Ovary (tissue), 7 donors: ENCODE measurements at regions not wholly inside any gene's neighbourhood (a gene's known extent, or its start where the extent isn't known, plus 50 kb on each side); places are given as distances from the start of the nearest gene placed in this dataset.

Experiments used
- DNase-seq, 5 donors: peaks; one replicate each; pipeline ENCODE4 v3.0.0-alpha.2; 2019 to 2020
- H3K27ac ChIP-seq, 2 donors: fragments of 200-600 bp; one replicate each; pipeline versions ENCODE4 v1.5.1 to v1.8.0; 2019 to 2022
- H3K27me3 ChIP-seq: fragments of 200-600 bp; one replicate; pipeline ENCODE4 v1.8.0; 2022
- H3K36me3 ChIP-seq: fragments of 200-600 bp; sonication (generic); one replicate; pipeline ENCODE4 v1.5.1; 2019
- H3K4me1 ChIP-seq: one replicate; pipeline ENCODE4 v1.8.1; 2013; ENCODE audit warnings: mild to moderate bottlenecking, moderate library complexity; ENCODE audit not compliant: insufficient read depth
- H3K4me3 ChIP-seq: fragments of 200-600 bp; sonication (generic); one replicate; pipeline ENCODE4 v1.5.1; 2017
- H3K9me3 ChIP-seq, 2 donors: fragments of 200-600 bp in 1 of 2; sonication (generic) in 1 of 2; one replicate each; pipeline versions ENCODE4 v1.5.1 to v1.8.1; 2013 to 2019; ENCODE audit warnings: mild to moderate bottlenecking in 1 of 2, moderate library complexity in 1 of 2
- CTCF ChIP-seq, 3 donors: fragments of 450-650 bp in 2 of 3; fragments of 200-600 bp in 1 of 3; IDR thresholded peaks; one replicate each; pipeline versions ENCODE4 v1.5.1 to v1.8.0; 2016 to 2022; ENCODE audit warnings: antibody characterized with exemption in 3 of 3, mild to moderate bottlenecking in 1 of 3
- EP300 ChIP-seq: sonication (generic); formaldehyde crosslinking; IDR thresholded peaks from one replicate; pipeline ENCODE4 v1.6.1; 2017; ENCODE audit warnings: antibody characterized with exemption
- POLR2A ChIP-seq: fragments of 450-650 bp; IDR thresholded peaks from one replicate; pipeline ENCODE4 v1.6.1; 2017; ENCODE audit warnings: antibody characterized with exemption, mild to moderate bottlenecking, moderate library complexity
- WGBS, 3 donors: extraction: QIAGEN DNeasy Blood & Tissue Kit in 1 of 3; methylation state at CpG; one replicate each; pipeline versions ENCODE4 v1.1.5 to v1.1.7; 2013 to 2017; 5-methylcytosine and 5-hydroxymethylcytosine counted together
- intact Hi-C, 4 donors: fragments of 100-400 bp; cut with DNase I; formaldehyde crosslinking; loops; one replicate each; pipeline versions ENCODE4 v1.11.0 to v1.15.1; 2022 to 2023
- donor health status: DM: no; HTN: no; CAD: no; lungs with moderate emphysema.
- donor health status: DM: no; HTN: no; CAD: no.
- donor health status: Bipolar disorder and iron deficiency.
- donor health status: DM: no; HTN: no; CAD: no.
- donor health status: DM: yes; HTN: yes; CAD: no.

GRCh38 chr3:181056136-181056732 is 66.7 kb upstream of the DNAJC19 start:
- WGBS, 3 donors = 72 to 84% (median 80%) methylated on average over 4 of the region's 4 CpGs
- Histone ChIP-seq H3K4me1 (no peaks in the 10 kb centered on the region), H3K4me3 (no peak overlapping the region), H3K36me3 (no peaks in the 10 kb centered on the region), H3K27ac (no peak overlapping the region), H3K27me3 (peaks cover 2% of the 10 kb centered on the region), H3K9me3 (no peaks in the 10 kb centered on the region)
- TF ChIP-seq EP300 (no peak), POLR2A (no peak), CTCF (IDR thresholded peaks at IDR 0.05) (no peak)
- intact Hi-C loops = no loop called here
- DNase-seq = no peak

GRCh38 chr3:181054538-181054937 is 65.0 kb upstream of the DNAJC19 start:
- Histone ChIP-seq H3K9me3 (no peaks in the 10 kb centered on the region), H3K27me3 (peaks cover 2% of the 10 kb centered on the region), H3K4me3 (no peak overlapping the region), H3K36me3 (no peaks in the 10 kb centered on the region), H3K27ac (no peak overlapping the region), H3K4me1 (no peaks in the 10 kb centered on the region)
- intact Hi-C loops = no loop called here
- TF ChIP-seq CTCF (IDR thresholded peaks at IDR 0.05) = no peak
- no peak for TF ChIP-seq EP300
- no peak for TF ChIP-seq POLR2A
- no peak for DNase-seq

- Histone ChIP-seq H3K4me1 (no peaks in the 10 kb centered on the region), H3K27me3 (no peaks in the 10 kb centered on the region), H3K4me3 (no peak overlapping the region), H3K9me3 (no peaks in the 10 kb centered on the region), H3K27ac (no peak overlapping the region), H3K36me3 (no peaks in the 10 kb centered on the region)
- no peak for TF ChIP-seq POLR2A
- TF ChIP-seq EP300 = no peak
- no peak for TF ChIP-seq CTCF (IDR thresholded peaks at IDR 0.05)
- DNase-seq = no peak
- intact Hi-C loops = no loop called here
- WGBS, 3 donors = 6 to 15% (median 13%) methylated on average over 2 of the region's 2 CpGs
Observed at GRCh38 chr3:181052256-181052655, 62.7 kb upstream of the DNAJC19 start.

- H3K27ac ChIP-seq = no peak overlapping the region
- peaks cover 0 to 5% of the 10 kb centered on the region in 2 donors for H3K9me3 ChIP-seq
- no peaks in the 10 kb centered on the region for H3K4me1 ChIP-seq
- no peak overlapping the region for H3K4me3 ChIP-seq
- TF ChIP-seq POLR2A (no peak), EP300 (no peak), CTCF (IDR thresholded peaks at IDR 0.05) (no peak)
- no peaks in the 10 kb centered on the region for H3K27me3 ChIP-seq
- 3 to 8% (median 3%) methylated on average over 1 of the region's 1 CpG for WGBS, 3 donors
- no peaks in the 10 kb centered on the region for H3K36me3 ChIP-seq
- DNase-seq = no peak
- intact Hi-C loops = no loop called here
Observed at GRCh38 chr3:181050738-181051137, 61.2 kb upstream of the DNAJC19 start.
